ENCODE measurements at regions not wholly inside any gene's neighbourhood (a gene's known extent, or its start where the extent isn't known, plus 50 kb on each side); places are given as distances from the start of the nearest gene placed in this dataset.

DNA sequence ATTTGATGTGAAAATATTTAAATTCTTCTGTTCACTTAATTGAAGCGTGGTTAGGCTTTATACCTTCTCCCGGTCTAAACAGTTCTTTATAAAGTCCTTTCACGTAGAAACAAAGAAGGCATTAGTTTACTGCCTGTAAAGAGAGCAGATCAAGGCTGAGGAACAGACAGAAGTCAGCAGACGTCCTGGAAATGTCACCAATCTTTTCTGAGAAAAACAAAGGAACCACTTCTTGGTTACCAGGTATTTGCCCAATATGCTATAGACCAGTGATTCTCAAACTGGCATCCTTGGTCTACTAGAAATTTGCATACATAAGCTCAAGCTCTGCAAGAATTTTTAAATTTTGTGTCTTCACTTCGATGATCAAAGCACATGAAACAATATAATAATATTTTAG is 89.2 kb upstream of the STK17B start:
- no peaks in the 10 kb centered on the region for H3K79me2 ChIP-seq (ENCODE audit: insufficient read depth)
- peaks cover 25% of the 10 kb centered on the region for H3F3A ChIP-seq (ENCODE audit: insufficient read depth)
- in situ Hi-C loops (cut with MboI), result no loop called here
- TF ChIP-seq EZH2 (IDR thresholded peaks at IDR 0.05; ENCODE audit: insufficient read depth, poor library complexity, severe bottlenecking), result no peak
- no peak for TF ChIP-seq EZH2phosphoT487 (IDR thresholded peaks at IDR 0.05; ENCODE audit: insufficient read depth, low read depth)
- peak overlapping the region; percentile 10; the same call in 1 of the 2 replicates for H3K9ac ChIP-seq
- H3K9me3 ChIP-seq (ENCODE audit: low read depth), result no peaks in the 10 kb centered on the region
- no peak overlapping the region for H2AFZ ChIP-seq
- DNase-seq, result no peak
- H3K36me3 ChIP-seq (ENCODE audit: low read depth), result no peaks in the 10 kb centered on the region
- WGBS, 2 experiments (ENCODE audit: low coverage in 1 of 2, low lambda C conversion rate in 2 of 2, missing lambda C conversion rate in 2 of 2), result 96 to 98% methylated on average over 5 of the region's 5 CpGs
- peak overlapping the region; percentile 25 for H3K4me2 ChIP-seq (ENCODE audit: unreplicated experiment)
- H3K9me2 ChIP-seq (ENCODE audit: insufficient read depth), result peaks cover 6% of the 10 kb centered on the region; the same call in 1 of the 2 replicates
- peaks cover 17% of the 10 kb centered on the region for H3K4me1 ChIP-seq (ENCODE audit: insufficient read depth)
- H3K4me3 ChIP-seq, result no peak overlapping the region
- no peaks in the 10 kb centered on the region for H4K20me1 ChIP-seq (ENCODE audit: insufficient read depth)
- peak overlapping the region; percentile 71 for H3K27ac ChIP-seq
- no peaks in the 10 kb centered on the region for H3K27me3 ChIP-seq (replicated peaks; ENCODE audit: insufficient read depth)

DNA sequence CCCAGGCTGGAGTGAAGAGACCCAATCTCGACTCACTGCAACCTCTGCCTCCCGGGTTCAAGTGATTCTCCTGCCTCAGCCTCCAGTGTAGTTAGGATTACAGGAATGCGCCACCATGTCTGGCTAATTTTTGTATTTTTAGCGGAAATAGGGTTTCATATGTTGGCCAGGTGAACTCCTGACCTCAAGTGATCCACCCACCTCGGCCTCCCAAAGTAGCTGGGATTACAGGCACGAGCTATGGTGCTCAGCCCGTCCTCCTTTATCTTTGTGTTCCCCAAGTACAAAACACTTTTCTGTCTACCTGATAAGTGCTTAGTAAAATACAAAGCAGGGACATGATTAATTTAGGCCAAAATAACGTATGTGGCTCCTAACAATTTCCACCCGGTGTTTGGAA is 91.2 kb upstream of the STK17B start:
- in situ Hi-C loops (cut with MboI), result no loop called here
- no peak overlapping the region for H3K27ac ChIP-seq

GRCh38 chr2:196263181-196263747 is 91.9 kb upstream of the STK17B start:
- Histone ChIP-seq H2AFZ (no peak overlapping the region), H3K4me3 (no peak overlapping the region), H3K9me3 (ENCODE audit: low read depth) (no peaks in the 10 kb centered on the region), H4K20me1 (ENCODE audit: insufficient read depth) (no peaks in the 10 kb centered on the region), H3K79me2 (ENCODE audit: insufficient read depth) (no peaks in the 10 kb centered on the region), H3K4me1 (ENCODE audit: insufficient read depth) (peaks cover 22% of the 10 kb centered on the region), H3K27me3 (replicated peaks; ENCODE audit: insufficient read depth) (no peaks in the 10 kb centered on the region), H3K4me2 (ENCODE audit: unreplicated experiment) (no peak overlapping the region), H3K9ac (no peak overlapping the region), H3K9me2 (ENCODE audit: insufficient read depth) (peaks cover 6% of the 10 kb centered on the region; the same call in 1 of the 2 replicates), H3K36me3 (ENCODE audit: low read depth) (no peaks in the 10 kb centered on the region), H3K27ac (no peak overlapping the region), H3F3A (ENCODE audit: insufficient read depth) (peaks cover 25% of the 10 kb centered on the region)
- TF ChIP-seq EZH2 (IDR thresholded peaks at IDR 0.05; ENCODE audit: insufficient read depth, poor library complexity, severe bottlenecking) (no peak), EZH2phosphoT487 (IDR thresholded peaks at IDR 0.05; ENCODE audit: insufficient read depth, low read depth) (no peak)
- in situ Hi-C loops (cut with MboI), result no loop called here
- 72 to 87% methylated on average over 7 to 8 of the region's 8 CpGs for WGBS, 2 experiments (ENCODE audit: low coverage in 1 of 2, low lambda C conversion rate in 2 of 2, missing lambda C conversion rate in 2 of 2)
- DNase-seq, result no peak

More for the DNA sequence above, 91.2 kb upstream of the STK17B start:
- H3K4me2 ChIP-seq (ENCODE audit: unreplicated experiment), result no peak overlapping the region
- H3K4me1 ChIP-seq (ENCODE audit: insufficient read depth), result peaks cover 22% of the 10 kb centered on the region
- WGBS, 2 experiments (ENCODE audit: low coverage in 1 of 2, low lambda C conversion rate in 2 of 2, missing lambda C conversion rate in 2 of 2), result 85 to 88% methylated on average over 9 of the region's 9 CpGs
- H3K79me2 ChIP-seq (ENCODE audit: insufficient read depth), result no peaks in the 10 kb centered on the region
- no peaks in the 10 kb centered on the region for H4K20me1 ChIP-seq (ENCODE audit: insufficient read depth)
- DNase-seq, result no peak
- peaks cover 25% of the 10 kb centered on the region for H3F3A ChIP-seq (ENCODE audit: insufficient read depth)
- H3K27me3 ChIP-seq (replicated peaks; ENCODE audit: insufficient read depth), result no peaks in the 10 kb centered on the region
- no peaks in the 10 kb centered on the region for H3K9me3 ChIP-seq (ENCODE audit: low read depth)
- H3K36me3 ChIP-seq (ENCODE audit: low read depth), result no peaks in the 10 kb centered on the region
- H3K4me3 ChIP-seq, result no peak overlapping the region
- H2AFZ ChIP-seq, result no peak overlapping the region
- no peak overlapping the region for H3K9ac ChIP-seq
- TF ChIP-seq EZH2phosphoT487 (IDR thresholded peaks at IDR 0.05; ENCODE audit: insufficient read depth, low read depth) (no peak), EZH2 (IDR thresholded peaks at IDR 0.05; ENCODE audit: insufficient read depth, poor library complexity, severe bottlenecking) (no peak)
- peaks cover 6% of the 10 kb centered on the region; the same call in 1 of the 2 replicates for H3K9me2 ChIP-seq (ENCODE audit: insufficient read depth)

DNA sequence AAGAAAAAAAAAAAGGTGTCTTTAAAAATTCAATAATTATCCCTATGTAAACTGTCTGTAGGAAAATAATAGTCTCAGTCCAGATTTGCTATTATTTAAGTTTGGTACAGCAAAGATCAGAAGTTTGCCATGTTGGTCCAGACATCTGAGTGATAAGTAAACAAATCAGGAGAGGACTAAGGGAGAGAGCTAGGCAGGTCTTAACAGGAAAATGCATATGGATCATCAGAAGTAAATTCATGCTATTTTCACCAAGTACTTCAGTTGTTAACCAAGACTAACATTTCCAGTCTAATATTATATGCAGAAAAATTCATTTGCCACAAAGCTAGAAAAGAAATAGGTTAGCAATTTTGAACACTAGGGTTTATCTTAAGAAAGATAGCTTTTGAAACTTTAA is 95.0 kb upstream of the STK17B start:
- H3K9ac ChIP-seq, result no peak overlapping the region
- no peak overlapping the region for H2AFZ ChIP-seq
- no peak overlapping the region for H3K4me3 ChIP-seq
- peaks cover 2% of the 10 kb centered on the region; the same call in 1 of the 2 replicates for H3K9me2 ChIP-seq (ENCODE audit: insufficient read depth)
- DNase-seq, result no peak
- H3F3A ChIP-seq (ENCODE audit: insufficient read depth), result no peaks in the 10 kb centered on the region
- H3K4me1 ChIP-seq (ENCODE audit: insufficient read depth), result peaks cover 5% of the 10 kb centered on the region; the same call in 1 of the 2 replicates
- no peaks in the 10 kb centered on the region for H3K27me3 ChIP-seq (replicated peaks; ENCODE audit: insufficient read depth)
- no peak overlapping the region for H3K27ac ChIP-seq
- H3K36me3 ChIP-seq (ENCODE audit: low read depth), result no peaks in the 10 kb centered on the region
- in situ Hi-C loops (cut with MboI), result no loop called here
- TF ChIP-seq EZH2phosphoT487 (IDR thresholded peaks at IDR 0.05; ENCODE audit: insufficient read depth, low read depth), result no peak
- no peak for TF ChIP-seq EZH2 (IDR thresholded peaks at IDR 0.05; ENCODE audit: insufficient read depth, poor library complexity, severe bottlenecking)
- no peak overlapping the region for H3K4me2 ChIP-seq (ENCODE audit: unreplicated experiment)
- H4K20me1 ChIP-seq (ENCODE audit: insufficient read depth), result no peaks in the 10 kb centered on the region
- no peaks in the 10 kb centered on the region for H3K79me2 ChIP-seq (ENCODE audit: insufficient read depth)
- H3K9me3 ChIP-seq (ENCODE audit: low read depth), result no peaks in the 10 kb centered on the region

GRCh38 chr2:196266855-196267254 is 95.5 kb upstream of the STK17B start:
- no peak overlapping the region for H3K4me2 ChIP-seq (ENCODE audit: unreplicated experiment)
- H3K36me3 ChIP-seq (ENCODE audit: low read depth), result no peaks in the 10 kb centered on the region
- peaks cover 5% of the 10 kb centered on the region; the same call in 1 of the 2 replicates for H3K4me1 ChIP-seq (ENCODE audit: insufficient read depth)
- in situ Hi-C loops (cut with MboI), result no loop called here
- H3K9me3 ChIP-seq (ENCODE audit: low read depth), result no peaks in the 10 kb centered on the region
- H2AFZ ChIP-seq, result no peak overlapping the region
- H3K79me2 ChIP-seq (ENCODE audit: insufficient read depth), result no peaks in the 10 kb centered on the region
- H4K20me1 ChIP-seq (ENCODE audit: insufficient read depth), result no peaks in the 10 kb centered on the region
- H3K9me2 ChIP-seq (ENCODE audit: insufficient read depth), result no peaks in the 10 kb centered on the region
- no peak overlapping the region for H3K9ac ChIP-seq
- no peak overlapping the region for H3K4me3 ChIP-seq
- DNase-seq, result no peak
- no peaks in the 10 kb centered on the region for H3K27me3 ChIP-seq (replicated peaks; ENCODE audit: insufficient read depth)
- H3K27ac ChIP-seq, result no peak overlapping the region
- no peaks in the 10 kb centered on the region for H3F3A ChIP-seq (ENCODE audit: insufficient read depth)
- TF ChIP-seq EZH2phosphoT487 (IDR thresholded peaks at IDR 0.05; ENCODE audit: insufficient read depth, low read depth) (no peak), EZH2 (IDR thresholded peaks at IDR 0.05; ENCODE audit: insufficient read depth, poor library complexity, severe bottlenecking) (no peak)

Measured in GM23248 (cell line).